ENCODE measurements at regions not wholly inside any gene's neighbourhood (a gene's known extent, or its start where the extent isn't known, plus 50 kb on each side); places are given as distances from the start of the nearest gene placed in this dataset.

DNA sequence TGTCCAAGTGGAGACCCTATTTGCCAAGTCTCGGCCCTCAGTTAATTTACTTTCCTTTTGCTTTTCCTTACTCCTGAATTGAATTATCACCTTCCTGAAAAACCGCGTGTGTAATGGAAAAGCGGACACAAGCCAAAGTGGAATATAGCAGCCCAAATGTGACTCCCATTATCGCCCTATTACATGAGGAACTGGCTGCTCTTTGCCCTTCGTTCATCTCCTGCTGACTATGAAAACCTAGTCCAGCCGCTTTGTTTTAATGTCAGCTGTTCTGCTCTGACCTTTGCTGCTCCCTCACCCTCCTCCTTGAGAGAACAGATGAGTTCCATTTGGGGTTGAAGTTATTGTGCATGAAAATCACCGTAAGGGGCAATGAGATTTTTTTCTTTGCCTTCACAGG, 632.7 kb upstream of the SUCLG2 start:
- DNase-seq (no peak), ATAC-seq (no peak)
- Mint-ChIP-seq H3K9me3 (no peaks in the 10 kb centered on the region), H3K27me3 (no peaks in the 10 kb centered on the region), H3K27ac (no peak overlapping the region), H3K4me3 (no peak overlapping the region), H3K4me1 (no peaks in the 10 kb centered on the region)

DNA sequence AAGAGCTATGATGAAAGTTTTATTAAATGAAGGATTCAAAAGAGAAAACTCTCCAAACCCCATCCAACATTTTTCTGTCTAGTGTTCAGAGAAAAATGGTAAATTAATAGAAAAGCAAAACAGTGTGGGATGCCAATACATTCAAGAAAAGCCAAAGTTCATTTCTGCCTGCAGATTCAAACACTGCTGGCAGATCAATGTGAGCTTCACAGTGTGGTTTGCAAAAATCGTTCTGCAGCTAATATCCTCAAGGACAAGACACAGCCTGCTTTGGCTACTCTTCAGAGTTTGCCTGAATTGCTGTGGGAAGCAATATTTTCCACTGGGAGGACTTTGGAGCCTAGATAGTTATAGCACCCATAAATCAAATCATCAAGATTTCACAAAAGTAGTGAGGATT, 619.9 kb upstream of the SUCLG2 start:
- Mint-ChIP-seq H3K9me3 (no peaks in the 10 kb centered on the region), H3K4me1 (no peaks in the 10 kb centered on the region), H3K27me3 (no peaks in the 10 kb centered on the region), H3K4me3 (no peak overlapping the region), H3K27ac (no peak overlapping the region)
- no peak for ATAC-seq
- DNase-seq, result no peak

GRCh38 chr3:68271145-68271544, 616.7 kb upstream of the SUCLG2 start:
- ATAC-seq, result no peak

DNA sequence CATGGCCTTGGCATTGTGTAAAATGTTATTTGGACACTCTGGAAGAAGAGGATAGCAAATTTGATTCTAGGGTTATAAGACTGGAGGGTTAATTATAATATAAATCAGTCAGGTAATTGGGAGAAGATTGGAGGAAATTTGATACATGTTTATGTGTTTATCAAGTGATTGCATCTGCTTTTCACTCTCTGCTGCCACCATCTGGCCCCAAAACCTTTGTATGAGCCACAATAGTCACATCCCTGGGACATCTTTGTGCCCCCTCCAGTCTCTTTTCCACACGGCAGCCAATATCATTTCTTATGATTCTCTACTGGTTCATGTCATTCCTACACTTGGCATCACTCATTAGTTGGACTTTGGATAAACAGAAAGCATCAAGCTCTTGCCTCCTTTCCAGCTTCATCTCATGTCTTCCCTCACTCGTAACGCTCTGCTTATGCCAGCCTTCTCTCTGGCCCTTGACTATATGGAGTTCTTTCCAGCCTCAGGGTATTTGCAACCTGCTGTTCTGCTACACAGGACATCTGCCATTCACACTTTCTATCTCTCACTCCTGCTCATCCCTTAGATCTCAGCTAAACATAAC, 602.3 kb upstream of the SUCLG2 start:
- ATAC-seq (no peak), DNase-seq (no peak)
- Mint-ChIP-seq H3K4me3 (no peak overlapping the region), H3K27ac (no peak overlapping the region), H3K27me3 (no peaks in the 10 kb centered on the region), H3K4me1 (no peaks in the 10 kb centered on the region), H3K9me3 (no peaks in the 10 kb centered on the region)

More at GRCh38 chr3:68271145-68271544, 616.7 kb upstream of the SUCLG2 start:
- no peaks in the 10 kb centered on the region for H3K4me1 Mint-ChIP-seq
- no peaks in the 10 kb centered on the region for H3K9me3 Mint-ChIP-seq
- H3K27ac Mint-ChIP-seq, result no peak overlapping the region
- no peaks in the 10 kb centered on the region for H3K27me3 Mint-ChIP-seq
- no peak overlapping the region for H3K4me3 Mint-ChIP-seq
- DNase-seq, result no peak

DNA sequence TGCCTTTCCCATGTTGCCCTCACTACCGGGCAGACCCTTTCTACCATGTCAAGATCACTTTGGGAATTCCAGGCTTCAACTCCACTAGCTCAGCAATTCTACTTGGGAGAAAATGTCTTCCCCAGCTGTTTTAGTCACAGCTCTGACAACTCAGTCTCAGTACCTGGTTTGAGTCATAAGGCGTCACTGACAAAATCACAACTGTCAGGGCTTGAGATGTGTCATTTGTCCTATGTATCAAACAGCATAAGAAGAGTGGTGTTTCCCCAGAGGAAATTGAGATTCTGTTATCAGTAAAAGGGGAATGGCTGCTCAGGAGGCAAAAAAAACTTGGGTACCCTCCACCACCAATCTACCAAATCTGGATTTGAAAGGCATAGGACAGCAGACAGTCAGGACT, 594.9 kb upstream of the SUCLG2 start:
- Mint-ChIP-seq H3K9me3 (peaks cover 0 to 6% of the 10 kb centered on the region in 2 donors), H3K27me3 (no peaks in the 10 kb centered on the region), H3K4me1 (peaks cover 9% of the 10 kb centered on the region), H3K4me3 (no peak overlapping the region), H3K27ac (peak overlapping the region in 1 of 2 donors; percentile 73)
- peak in 1 of 2 donors; percentile 21 for DNase-seq
- peak; percentile 99 for ATAC-seq

DNA sequence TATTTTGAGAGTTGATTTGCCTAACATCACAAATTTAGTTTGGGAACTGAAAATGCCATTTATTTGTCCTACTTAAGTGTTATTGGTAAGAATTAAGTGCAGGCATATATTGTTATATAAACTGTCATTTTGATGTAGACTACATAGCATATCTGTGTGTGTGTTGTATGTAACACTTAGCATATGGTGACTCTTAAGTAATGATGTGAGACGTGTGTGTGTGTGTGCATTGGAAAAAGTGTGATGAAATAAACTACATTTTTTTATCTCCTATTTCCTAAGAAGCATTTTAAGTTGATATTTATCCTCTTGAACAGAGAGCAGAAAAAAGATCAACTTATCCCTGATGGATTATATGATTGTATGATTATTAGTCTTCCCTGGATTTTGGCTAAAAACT, 588.2 kb upstream of the SUCLG2 start:
- no peaks in the 10 kb centered on the region for H3K27me3 Mint-ChIP-seq
- no peak overlapping the region for H3K4me3 Mint-ChIP-seq
- H3K9me3 Mint-ChIP-seq, result no peaks in the 10 kb centered on the region
- ATAC-seq (no peak), DNase-seq (no peak)
- no peaks in the 10 kb centered on the region for H3K4me1 Mint-ChIP-seq
- H3K27ac Mint-ChIP-seq, result no peak overlapping the region

GRCh38 chr3:68239542-68239941, 585.1 kb upstream of the SUCLG2 start:
- Mint-ChIP-seq H3K9me3 (peaks cover 0 to 3% of the 10 kb centered on the region in 2 donors), H3K27me3 (no peaks in the 10 kb centered on the region), H3K27ac (no peak overlapping the region), H3K4me3 (no peak overlapping the region), H3K4me1 (no peaks in the 10 kb centered on the region)
- ATAC-seq, result no peak
- no peak for DNase-seq

- no peak for ATAC-seq
- Mint-ChIP-seq H3K4me3 (no peak overlapping the region), H3K4me1 (no peaks in the 10 kb centered on the region), H3K27ac (no peak overlapping the region), H3K9me3 (peaks cover 0 to 18% of the 10 kb centered on the region in 2 donors), H3K27me3 (no peaks in the 10 kb centered on the region)
- no peak for DNase-seq
These were observed 579.8 kb upstream of the SUCLG2 start for GRCh38 chr3:68234076-68234780.

DNA sequence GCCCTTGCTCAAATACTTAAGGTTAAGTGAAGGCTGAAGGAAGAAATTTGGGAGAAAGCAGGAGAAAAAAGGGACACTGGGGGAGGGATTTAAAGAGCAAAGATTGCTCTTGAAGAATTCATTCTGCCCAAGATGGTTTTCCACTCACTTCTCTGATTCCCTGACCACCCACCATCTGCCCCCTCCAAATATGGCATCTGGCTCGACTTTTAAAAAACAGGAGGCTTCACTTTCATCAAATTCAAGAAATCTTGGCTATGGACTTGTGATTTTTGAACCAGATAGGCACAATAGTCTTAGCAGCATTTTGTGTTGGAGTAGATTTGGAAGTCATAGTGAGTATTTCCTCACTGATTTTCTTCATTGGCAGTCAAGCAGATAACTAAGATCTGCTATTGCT, 574.4 kb upstream of the SUCLG2 start:
- H3K4me3 Mint-ChIP-seq, result no peak overlapping the region
- H3K4me1 Mint-ChIP-seq, result no peaks in the 10 kb centered on the region
- no peak overlapping the region for H3K27ac Mint-ChIP-seq
- ATAC-seq (no peak), DNase-seq (no peak)
- H3K9me3 Mint-ChIP-seq, result peaks cover 0 to 14% of the 10 kb centered on the region in 2 donors
- H3K27me3 Mint-ChIP-seq, result no peaks in the 10 kb centered on the region

- DNase-seq (no peak), ATAC-seq (peak; percentile 62)
- Mint-ChIP-seq H3K9me3 (no peaks in the 10 kb centered on the region), H3K27ac (no peak overlapping the region), H3K4me1 (peaks cover 6% of the 10 kb centered on the region), H3K4me3 (no peak overlapping the region), H3K27me3 (no peaks in the 10 kb centered on the region)
These were observed 566.4 kb upstream of the SUCLG2 start for GRCh38 chr3:68220832-68221231.

- no peak overlapping the region for H3K4me3 Mint-ChIP-seq
- no peak overlapping the region for H3K27ac Mint-ChIP-seq
- H3K4me1 Mint-ChIP-seq, result no peaks in the 10 kb centered on the region
- DNase-seq (no peak), ATAC-seq (no peak)
- no peaks in the 10 kb centered on the region for H3K27me3 Mint-ChIP-seq
- peaks cover 0 to 8% of the 10 kb centered on the region in 2 donors for H3K9me3 Mint-ChIP-seq
These were observed 557.2 kb upstream of the SUCLG2 start for GRCh38 chr3:68211637-68212036.

GRCh38 chr3:68210635-68211034, 556.2 kb upstream of the SUCLG2 start:
- Mint-ChIP-seq H3K27me3 (no peaks in the 10 kb centered on the region), H3K4me1 (no peaks in the 10 kb centered on the region), H3K27ac (no peak overlapping the region), H3K9me3 (peaks cover 0 to 8% of the 10 kb centered on the region in 2 donors), H3K4me3 (no peak overlapping the region)
- ATAC-seq (no peak), DNase-seq (no peak)

GRCh38 chr3:68207327-68207726, 552.9 kb upstream of the SUCLG2 start:
- Mint-ChIP-seq H3K4me1 (no peaks in the 10 kb centered on the region), H3K27me3 (no peaks in the 10 kb centered on the region), H3K4me3 (no peak overlapping the region), H3K27ac (no peak overlapping the region), H3K9me3 (peaks cover 11 to 24% of the 10 kb centered on the region in 2 donors)
- ATAC-seq (peak; percentile 73), DNase-seq (no peak)

DNA sequence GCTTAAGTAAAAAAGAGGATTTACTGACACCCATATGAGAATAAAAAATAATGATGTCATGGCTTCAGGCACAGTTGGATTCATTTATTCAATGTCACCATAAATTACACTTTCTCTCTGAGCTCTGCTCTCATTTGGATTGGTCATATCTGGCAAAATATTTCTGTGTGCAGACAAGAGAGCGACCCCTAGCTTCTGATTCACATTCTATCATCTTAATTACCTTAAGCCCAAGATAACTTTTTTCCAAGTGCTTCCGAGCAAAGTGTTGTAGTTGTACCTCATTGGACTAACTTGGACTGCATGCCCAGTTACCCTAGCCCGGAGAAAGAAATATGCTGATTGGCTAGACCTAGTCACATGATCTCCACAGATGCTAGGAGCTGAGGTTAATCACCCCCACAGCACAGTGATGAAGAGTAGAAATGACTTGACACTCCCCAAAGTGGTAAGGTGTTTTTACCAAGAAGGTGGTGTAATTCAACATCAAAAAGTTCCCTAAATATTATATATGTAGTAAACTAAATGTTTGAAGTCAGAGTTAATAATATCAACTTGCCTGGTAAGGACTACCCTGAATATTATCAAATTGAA, 552.2 kb upstream of the SUCLG2 start:
- DNase-seq, result no peak
- H3K9me3 Mint-ChIP-seq, result peaks cover 11 to 21% of the 10 kb centered on the region in 2 donors
- no peaks in the 10 kb centered on the region for H3K4me1 Mint-ChIP-seq
- H3K27me3 Mint-ChIP-seq, result no peaks in the 10 kb centered on the region
- H3K4me3 Mint-ChIP-seq, result no peak overlapping the region
- no peak for ATAC-seq
- H3K27ac Mint-ChIP-seq, result no peak overlapping the region

DNA sequence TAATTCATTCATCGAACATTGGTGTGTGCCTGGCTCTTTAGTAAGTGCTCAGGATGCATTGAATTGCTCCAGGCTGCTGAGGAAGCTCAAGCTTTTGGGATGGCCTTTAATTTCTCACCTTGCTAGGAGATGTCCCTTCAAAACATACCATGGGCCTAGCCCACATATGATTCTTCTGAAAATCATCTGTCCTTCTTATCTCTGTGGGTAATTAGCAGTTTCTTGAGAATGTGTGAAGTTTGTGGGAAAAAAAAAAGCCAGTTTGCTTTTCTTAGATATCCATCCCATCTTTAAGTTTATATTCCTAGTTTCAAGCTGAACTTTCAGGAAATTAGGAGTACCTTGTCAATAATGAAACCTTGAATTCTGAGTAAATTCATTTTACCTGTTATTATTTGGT, 532.3 kb upstream of the SUCLG2 start:
- no peak for DNase-seq
- peaks cover 8% of the 10 kb centered on the region in 2 donors for H3K9me3 Mint-ChIP-seq
- no peak for ATAC-seq
- H3K27me3 Mint-ChIP-seq, result no peaks in the 10 kb centered on the region
- H3K4me3 Mint-ChIP-seq, result no peak overlapping the region
- H3K4me1 Mint-ChIP-seq, result no peaks in the 10 kb centered on the region
- H3K27ac Mint-ChIP-seq, result no peak overlapping the region

DNA sequence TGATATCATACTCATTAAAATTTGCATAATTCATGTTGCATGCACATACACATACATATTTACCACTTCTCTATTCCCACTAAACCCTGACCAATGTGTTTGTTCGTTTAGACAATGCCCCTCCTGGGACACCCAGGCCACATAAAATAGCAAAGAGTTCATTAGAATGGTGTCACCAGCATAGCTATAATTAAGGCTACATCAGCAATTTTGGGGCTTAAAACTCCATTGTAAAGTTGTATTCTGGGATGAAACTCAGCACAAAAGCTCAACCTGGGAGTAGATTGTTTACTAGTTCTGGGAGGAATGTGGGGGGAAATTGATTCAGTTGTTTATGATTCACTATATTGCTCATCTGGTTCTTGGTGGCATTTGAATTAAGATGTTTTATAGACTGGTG, 522.2 kb upstream of the SUCLG2 start:
- peak overlapping the region in 1 of 2 donors; percentile 81 for H3K27ac Mint-ChIP-seq
- peaks cover 33 to 34% of the 10 kb centered on the region in 2 donors for H3K9me3 Mint-ChIP-seq

More for the DNA sequence above, 522.2 kb upstream of the SUCLG2 start:
- no peak overlapping the region for H3K4me3 Mint-ChIP-seq
- no peaks in the 10 kb centered on the region for H3K27me3 Mint-ChIP-seq
- no peak for DNase-seq
- ATAC-seq, result no peak
- H3K4me1 Mint-ChIP-seq, result no peaks in the 10 kb centered on the region
